ENCODE measurements at regions not wholly inside any gene's neighbourhood (a gene's known extent, or its start where the extent isn't known, plus 50 kb on each side); places are given as distances from the start of the nearest gene placed in this dataset.

DNA sequence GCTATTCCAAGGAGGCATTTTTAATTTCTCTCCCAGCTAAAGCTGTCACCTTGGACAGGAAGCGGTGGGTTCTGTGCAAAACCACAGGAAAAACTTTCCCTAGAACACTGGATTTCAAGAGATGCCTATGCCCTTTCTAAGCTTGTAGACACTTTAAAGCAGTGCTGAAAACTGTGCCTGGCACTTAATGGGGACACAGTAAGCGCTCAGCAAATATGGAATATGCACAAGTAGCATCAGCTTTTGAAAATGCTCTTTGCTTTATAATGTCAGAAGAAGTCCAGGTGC lies 50.9 kb upstream of the TARBP1 start:
- no peaks in the 10 kb centered on the region for H3K9me3 Mint-ChIP-seq
- H3K27ac Mint-ChIP-seq, result no peak overlapping the region
- no peak overlapping the region for H3K4me3 Mint-ChIP-seq
- TF ChIP-seq, protein P1, sequence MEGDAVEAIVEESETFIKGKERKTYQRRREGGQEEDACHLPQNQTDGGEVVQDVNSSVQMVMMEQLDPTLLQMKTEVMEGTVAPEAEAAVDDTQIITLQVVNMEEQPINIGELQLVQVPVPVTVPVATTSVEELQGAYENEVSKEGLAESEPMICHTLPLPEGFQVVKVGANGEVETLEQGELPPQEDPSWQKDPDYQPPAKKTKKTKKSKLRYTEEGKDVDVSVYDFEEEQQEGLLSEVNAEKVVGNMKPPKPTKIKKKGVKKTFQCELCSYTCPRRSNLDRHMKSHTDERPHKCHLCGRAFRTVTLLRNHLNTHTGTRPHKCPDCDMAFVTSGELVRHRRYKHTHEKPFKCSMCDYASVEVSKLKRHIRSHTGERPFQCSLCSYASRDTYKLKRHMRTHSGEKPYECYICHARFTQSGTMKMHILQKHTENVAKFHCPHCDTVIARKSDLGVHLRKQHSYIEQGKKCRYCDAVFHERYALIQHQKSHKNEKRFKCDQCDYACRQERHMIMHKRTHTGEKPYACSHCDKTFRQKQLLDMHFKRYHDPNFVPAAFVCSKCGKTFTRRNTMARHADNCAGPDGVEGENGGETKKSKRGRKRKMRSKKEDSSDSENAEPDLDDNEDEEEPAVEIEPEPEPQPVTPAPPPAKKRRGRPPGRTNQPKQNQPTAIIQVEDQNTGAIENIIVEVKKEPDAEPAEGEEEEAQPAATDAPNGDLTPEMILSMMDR (IDR thresholded peaks at IDR 0.05), result no peak
- peaks cover 44% of the 10 kb centered on the region for H3K4me1 Mint-ChIP-seq (ENCODE audit: low read depth)
- no peaks in the 10 kb centered on the region for H3K36me3 Mint-ChIP-seq (ENCODE audit: low read depth)
- H3K27me3 Mint-ChIP-seq (ENCODE audit: insufficient read depth), result peaks cover 2% of the 10 kb centered on the region
- no peak for DNase-seq

DNA sequence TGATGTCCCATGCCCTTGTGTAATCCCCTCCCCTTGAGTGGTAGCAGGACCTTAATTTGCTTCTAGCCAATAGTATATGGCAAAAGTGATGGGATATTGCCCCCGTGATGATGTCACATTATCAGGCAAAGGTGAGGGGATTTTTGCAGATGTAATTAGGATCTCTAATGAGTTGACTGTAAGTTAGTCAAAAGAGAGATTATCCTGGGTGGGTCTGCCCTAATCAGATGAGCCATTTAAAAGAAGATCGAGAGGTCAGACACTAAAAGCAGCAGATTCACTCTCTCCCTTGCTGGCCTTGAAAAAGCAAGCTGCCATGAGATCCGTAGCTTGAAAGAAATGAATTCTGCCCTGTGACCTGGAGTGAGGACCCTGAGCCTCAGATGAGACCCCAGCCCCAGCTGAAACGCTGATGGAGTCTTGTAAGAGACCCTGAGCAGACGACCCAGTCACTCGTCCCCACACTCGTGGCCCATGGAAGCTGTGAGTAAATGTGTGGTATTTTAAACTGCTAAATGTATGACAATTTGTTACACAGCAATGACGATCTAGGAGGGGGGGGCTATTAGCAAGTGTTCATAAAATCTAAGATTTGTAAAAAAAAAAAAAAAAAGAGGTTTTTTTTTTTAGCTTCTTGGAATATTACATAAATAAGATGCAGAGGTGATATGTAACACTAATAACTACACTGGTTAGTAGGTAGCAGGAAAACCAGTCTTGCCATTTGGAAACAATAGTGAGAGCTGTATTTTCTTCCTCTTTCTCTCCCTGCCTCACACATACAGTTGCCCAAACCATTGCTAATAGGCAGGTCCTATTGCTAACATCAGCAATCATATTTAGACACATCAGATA lies 50.3 kb upstream of the TARBP1 start:
- H3K36me3 Mint-ChIP-seq (ENCODE audit: low read depth), result no peaks in the 10 kb centered on the region
- H3K27ac Mint-ChIP-seq, result no peak overlapping the region
- TF ChIP-seq, protein P1 (IDR thresholded peaks at IDR 0.05), result no peak
- no peak for DNase-seq
- H3K4me3 Mint-ChIP-seq, result no peak overlapping the region
- peaks cover 38% of the 10 kb centered on the region for H3K4me1 Mint-ChIP-seq (ENCODE audit: low read depth)
- peaks cover 2% of the 10 kb centered on the region for H3K27me3 Mint-ChIP-seq (ENCODE audit: insufficient read depth)
- H3K9me3 Mint-ChIP-seq, result no peaks in the 10 kb centered on the region

All from HFFc6 (cell line).